HG03045 (cell line): ENCODE measurements at regions not wholly inside any gene's neighbourhood (a gene's known extent, or its start where the extent isn't known, plus 50 kb on each side); places are given as distances from the start of the nearest gene placed in this dataset.
"Not testable (repeated sequence)": the region's sequence is repeated elsewhere in the genome, so short reads cannot be mapped to it uniquely, and the experiment has no call there.

ENCODE experiments used
- ATAC-seq: cut with Tn5 transposase; IDR thresholded peaks from one replicate; pipeline ENCODE4 v1.9.1; 2021; ENCODE audit warnings: mild to moderate bottlenecking, moderate library complexity; ENCODE audit not compliant: unreplicated experiment

DNA sequence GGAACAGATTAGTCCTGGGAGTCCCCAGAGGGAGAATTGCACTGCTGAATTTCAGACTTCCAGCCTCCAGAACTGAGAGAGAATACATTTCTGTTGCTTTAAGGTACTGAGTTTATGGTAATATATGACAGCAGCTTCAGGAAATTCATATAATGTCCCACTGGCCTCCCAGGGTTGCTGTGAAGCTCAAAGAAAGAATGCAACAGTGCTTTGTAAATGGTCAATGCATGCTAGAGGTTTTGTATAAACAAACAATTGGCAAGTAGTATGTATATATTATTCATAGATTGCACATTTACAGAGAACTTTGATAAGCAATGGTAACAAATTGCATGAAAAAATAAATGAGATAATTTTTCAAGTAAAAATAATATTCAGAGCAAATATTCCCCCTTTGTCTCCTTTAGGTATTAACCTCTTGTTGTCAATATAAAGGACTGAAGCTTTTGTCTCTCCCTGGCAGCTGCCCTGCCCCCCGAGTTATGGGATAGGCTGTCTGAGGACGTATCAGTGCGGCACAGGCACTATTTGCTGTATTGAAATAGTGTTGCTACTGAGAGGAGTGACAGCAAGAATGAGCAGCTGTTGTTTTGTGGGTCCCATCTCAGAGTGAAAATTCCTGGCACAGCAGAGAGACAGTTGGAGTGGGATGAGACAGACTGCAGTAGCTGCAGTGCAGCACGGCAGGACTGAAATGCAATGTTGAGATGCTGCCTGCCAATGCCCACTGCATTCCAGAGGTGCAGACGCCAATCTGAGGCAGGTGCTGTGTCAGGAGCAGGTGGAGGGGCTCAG is 194.2 kb upstream of the GLRA1 start:
- ATAC-seq: no peak

DNA sequence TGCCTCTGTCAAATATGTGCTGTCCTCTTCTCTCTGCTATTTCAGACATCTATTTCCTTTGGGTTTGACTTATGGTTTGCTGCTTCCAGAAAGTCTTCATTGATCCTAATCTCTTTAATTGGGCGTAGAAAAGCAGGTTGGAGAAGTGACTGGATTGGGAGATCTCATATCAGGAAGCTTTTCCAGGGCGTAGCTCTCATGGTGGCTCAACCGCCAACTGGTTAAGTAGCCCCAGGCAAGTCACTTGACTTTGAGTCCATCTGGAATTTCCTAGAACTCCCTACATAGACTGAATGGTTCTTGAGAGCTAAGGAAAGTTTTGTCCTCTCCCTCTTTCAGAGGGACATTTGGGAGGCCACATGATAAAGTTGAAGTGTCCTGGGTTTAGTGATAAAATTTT is 192.3 kb upstream of the GLRA1 start:
- ATAC-seq: no peak

DNA sequence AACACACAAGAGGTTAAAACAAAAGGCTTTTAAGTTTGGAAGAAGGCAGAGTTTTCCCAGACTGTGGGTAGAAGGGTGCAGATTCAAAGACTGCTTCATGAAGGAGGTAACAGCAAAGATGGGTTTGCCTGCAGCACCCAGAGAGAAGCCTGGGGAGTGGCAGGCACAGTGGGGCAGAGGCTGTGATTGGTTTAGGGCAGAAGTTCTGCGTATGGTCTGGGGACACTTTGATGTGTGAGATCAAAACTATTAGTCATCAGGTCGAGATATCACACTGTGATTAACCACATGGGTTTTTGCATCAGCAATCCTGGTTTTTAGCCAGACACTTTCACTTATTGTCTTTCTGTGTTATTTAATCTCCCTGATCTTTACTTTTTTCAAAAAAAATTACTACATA is 188.8 kb upstream of the GLRA1 start:
- no peak for ATAC-seq

DNA sequence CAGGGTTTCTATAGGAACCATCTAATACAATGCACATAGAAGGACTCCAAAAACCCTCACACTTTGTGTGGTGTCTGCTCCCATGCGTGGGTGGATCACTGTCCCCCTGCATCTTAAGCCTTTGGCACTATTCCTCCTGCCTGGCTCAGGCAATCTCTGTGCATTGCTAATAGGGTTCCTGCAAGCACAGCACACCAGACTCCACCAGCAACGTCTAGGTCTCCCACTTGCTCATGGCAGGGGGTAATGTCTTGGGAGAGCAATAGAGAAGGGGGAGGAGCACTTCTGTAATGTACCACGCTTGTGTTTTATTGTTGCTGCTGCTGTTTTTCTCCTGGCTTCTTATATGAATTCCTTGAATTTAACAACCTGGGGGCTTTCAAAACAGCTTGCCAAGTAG is 182.6 kb upstream of the GLRA1 start:
- no peak for ATAC-seq

DNA sequence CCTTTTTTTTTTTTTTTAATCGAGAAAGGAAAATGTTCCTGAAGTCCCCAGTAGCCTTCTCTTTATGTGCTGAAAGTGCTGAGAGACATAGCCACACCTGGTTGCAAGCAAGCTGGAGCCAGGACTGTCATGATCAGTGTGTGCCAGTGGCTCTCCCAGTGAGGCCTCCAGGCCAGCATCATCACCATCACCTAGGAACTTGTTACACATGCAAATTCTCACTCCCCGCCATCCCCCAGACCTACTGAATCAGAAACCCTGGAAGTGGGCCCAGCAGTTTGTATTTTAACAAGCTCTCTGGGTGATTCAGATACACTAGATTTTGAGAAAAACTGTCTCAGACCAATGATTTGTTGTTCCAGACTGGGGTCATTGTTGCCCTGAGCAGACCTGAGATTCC is 181.9 kb upstream of the GLRA1 start:
- no peak for ATAC-seq

DNA sequence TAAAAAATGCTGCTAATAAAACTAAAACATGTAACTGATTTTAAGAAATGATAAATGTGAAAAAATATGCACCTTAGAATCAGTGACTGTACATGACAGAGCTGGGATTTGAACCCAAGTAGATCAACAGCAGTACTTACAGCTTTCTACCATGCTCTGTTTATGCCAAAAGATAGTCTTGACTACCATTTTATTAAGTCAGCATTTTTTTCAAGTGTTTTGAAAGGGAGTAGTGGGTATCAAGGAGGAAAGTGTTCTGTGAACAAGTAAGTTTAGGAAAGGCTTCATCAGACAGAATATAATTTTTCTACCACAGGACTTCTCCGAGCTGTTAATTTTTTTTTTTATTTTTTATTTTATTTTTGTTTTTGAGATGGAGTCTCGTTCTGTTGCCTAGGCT is 180.4 kb upstream of the GLRA1 start:
- ATAC-seq: no peak

DNA sequence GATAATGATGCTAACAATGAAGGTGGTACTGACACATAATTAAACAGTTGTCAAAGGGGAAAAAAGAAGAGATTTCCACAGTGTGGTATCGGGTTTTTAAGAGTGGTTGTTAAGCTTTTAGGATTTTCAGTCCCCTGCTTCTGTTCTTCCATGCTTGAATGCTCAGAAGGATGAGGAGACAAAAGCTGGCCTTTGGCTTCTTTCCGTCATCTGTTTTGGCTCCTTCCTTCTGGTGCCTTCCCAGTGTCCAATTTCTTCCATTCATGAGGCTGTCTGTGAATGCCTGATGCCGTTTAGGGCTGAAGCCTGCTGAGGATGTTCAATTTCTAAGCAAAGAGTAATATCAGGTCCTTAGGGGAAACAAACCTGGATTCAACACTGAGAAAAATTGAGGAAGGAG is 179.6 kb upstream of the GLRA1 start:
- ATAC-seq: no peak

DNA sequence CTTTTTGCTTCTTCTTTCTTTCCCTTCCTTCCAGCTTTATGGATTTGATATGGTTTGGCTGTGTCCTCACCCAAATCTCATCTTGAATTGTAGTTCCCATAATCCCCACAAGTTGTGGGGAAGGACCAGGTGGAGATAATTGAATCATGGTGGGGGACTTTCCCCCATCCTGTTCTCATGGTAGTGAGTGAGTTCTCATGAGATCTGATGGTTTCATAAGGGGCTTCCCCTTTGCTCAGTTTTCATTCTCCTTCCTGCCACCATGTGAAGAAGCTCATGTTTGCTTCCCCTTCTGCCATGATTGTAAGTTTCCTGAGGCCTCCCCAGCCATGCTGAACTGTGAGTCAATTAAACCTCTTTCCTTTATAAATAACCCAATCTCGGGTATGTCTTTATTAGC is 178.3 kb upstream of the GLRA1 start:
- not testable (repeated sequence) for ATAC-seq

DNA sequence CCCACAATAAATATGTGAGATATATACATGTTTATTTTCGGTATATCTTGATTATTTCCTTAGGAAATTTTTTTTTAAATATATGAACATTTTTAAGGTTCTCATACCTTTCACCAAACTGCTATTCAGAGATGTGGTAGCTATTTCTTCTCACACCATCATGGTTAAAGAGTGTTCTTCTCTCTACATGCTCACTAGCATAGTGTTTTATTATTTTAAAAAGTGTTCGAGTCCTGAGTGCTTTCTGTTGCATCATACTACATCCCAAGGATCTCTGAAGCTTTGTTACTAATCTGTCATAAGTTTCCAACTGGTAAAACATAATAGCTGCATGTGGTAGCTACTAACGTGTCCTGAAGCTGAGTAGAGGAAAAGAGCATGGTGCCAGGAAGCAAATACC is 177.4 kb upstream of the GLRA1 start:
- no peak for ATAC-seq

DNA sequence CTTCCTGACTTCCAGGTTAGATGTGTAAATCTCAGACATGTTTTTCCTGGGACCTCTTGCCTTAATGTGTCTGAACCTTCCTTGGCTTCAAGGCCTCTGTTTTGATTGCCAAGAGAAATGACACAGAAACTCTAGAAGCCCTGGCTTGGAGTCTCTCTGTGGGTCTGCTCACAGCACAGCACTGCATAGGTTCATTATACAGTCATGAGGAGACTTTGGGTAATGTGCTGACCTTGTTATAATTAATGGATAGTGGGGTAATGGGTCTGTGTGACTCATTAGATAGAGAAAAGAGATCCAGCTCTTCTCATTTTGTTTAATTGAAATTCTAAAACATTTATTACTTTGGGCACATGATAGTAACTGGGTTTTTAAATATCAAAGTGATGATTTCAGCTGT is 175.8 kb upstream of the GLRA1 start:
- ATAC-seq: no peak

DNA sequence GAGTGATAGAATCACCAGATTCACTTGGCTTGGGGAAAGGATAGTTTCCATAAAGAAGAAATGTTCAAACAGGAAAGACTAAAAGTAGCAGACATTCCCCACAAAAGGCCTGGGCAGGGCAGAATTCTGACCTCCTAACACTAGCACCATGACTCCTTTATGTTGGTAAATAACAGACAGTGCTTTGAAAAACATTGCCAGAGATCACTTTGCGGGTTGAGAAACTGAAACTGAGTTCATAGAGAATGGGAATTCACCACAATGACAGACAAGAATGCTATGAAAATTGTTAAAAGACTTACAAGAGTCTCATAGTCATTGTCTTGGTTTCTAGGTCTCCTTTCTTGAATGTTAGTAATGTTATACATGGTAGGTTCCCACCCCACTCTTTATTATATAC is 172.5 kb upstream of the GLRA1 start:
- no peak for ATAC-seq

DNA sequence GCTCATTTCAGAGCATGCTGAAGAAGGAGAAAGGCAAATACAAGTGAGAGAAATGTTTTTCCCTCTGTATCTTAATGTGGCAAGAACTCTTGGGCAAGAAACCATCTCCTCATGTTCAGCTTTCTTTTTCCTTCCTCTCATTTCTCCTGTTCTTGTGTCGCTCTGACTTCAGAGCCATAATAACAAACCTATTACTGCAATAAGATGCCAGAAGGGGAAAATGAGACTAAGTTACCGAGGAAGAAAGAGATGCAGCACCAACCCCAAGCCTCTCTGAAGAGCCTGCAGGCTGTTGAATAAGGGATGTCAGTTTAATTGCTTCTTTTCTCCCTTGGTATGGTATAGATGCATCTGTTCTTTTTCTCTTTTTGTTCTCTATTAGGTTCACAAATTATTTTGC is 170.1 kb upstream of the GLRA1 start:
- ATAC-seq: no peak

DNA sequence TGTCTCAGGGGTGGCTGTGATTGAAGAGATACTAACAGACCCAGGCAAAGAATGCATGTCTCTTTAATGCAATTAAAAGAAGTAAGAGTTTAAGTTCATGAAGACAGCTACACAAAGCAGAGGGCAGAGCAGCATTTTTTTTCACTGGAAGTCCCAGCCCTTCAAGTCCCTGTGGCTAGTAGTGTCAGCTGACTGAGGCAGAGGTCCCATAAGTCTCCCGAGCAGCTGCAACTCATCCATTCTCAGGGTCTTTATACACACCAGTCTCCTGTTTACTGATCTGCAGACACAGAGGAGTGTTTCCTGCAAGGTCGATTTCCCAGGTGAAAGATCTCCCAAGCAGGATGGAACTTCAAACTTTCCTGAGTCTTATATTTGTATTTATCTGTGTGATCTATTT is 169.4 kb upstream of the GLRA1 start:
- ATAC-seq: no peak

DNA sequence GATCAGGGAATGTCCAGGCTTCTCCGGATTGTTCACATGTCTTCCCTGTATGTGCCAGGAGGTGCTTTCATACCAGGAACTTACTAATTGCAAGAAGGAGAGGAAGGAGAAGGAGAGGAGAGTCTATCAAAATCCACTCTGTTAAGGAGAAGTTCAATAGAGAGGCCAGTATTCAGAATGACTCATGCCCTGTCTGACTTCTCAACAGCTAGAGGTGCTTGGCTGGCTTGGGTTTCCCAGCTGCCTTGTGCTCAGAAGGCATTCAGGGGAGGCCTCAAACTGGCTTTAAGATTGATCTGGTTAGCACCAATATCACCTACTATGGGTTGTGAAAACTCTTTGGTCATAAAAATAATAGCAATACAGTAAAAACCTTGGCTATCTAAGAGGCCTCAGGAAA is 167.9 kb upstream of the GLRA1 start:
- no peak for ATAC-seq

DNA sequence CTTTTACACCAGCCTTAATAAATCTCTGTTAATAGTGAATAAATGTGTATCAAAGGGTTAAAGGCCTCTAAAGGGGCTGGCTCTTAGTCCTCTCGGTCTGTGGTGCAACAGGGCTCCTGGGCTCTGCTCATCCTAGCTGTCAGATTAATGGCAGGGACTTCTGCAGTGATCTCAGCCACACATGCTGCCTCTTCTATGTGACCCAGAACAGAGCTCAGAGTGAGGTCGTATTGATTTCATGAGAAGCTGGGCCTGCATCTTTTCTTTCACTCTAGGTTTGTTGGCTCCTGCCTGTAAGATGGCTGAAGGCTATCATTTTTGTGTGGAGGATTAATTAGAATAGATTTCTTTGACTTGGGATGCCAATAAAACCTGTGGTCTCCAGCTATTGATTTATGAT is 165.0 kb upstream of the GLRA1 start:
- ATAC-seq: no peak

DNA sequence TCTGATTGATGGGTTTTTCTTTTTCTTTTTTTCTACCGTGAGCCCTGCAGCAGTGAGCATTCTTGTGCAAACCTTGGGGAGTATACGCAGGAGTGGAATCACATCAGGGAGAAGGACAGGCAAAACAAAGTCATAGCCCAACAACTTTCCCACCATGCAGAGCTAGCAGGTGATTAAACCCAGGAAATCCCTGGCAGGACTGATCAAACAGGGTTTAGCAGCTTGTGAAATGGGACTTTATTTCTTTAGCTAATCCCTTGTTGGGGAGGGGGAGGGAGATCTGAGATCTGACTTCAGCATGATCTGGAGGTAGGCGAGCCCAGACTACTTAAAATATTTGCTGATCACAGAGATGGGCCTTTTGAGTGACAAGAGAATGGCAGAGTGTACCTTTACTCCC is 162.0 kb upstream of the GLRA1 start:
- no peak for ATAC-seq

DNA sequence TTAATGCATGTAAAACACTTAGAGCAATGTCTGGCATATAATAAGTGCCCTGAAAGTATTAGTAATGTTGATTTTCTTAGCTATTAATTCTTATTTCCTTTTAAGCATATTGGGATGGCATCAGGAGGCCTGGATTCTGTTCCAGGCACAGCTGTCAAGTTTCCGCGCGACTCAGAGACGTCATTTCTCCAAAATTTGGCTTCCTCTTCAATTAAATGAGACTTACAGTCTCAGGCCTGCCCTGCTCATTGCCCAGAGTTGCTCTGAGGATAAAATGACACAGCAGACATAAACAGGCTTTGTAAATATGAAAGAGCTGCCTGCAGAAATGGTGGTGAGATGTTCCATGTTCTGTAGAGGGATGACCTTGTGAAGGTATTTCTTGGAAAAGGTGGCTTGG is 159.8 kb upstream of the GLRA1 start:
- no peak for ATAC-seq

DNA sequence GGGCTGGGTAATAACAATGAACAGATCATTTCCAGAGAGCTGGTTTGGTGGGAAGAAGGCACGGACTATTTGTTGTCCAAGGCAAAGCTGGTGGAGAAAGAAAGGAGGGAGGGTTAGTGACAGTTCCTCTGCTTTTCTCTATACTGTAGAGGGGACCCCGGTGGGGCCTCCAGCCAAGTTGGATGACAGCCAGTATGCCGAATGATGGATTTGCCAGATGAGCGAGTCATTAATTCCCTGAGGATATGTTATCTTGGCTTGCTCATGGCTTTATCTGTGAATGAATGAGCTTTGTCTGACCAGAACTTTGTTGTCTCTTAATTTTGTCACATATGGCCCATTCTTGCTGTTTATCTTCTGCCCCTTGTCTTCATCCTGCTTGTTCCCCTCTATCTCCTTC is 158.6 kb upstream of the GLRA1 start:
- ATAC-seq: no peak

DNA sequence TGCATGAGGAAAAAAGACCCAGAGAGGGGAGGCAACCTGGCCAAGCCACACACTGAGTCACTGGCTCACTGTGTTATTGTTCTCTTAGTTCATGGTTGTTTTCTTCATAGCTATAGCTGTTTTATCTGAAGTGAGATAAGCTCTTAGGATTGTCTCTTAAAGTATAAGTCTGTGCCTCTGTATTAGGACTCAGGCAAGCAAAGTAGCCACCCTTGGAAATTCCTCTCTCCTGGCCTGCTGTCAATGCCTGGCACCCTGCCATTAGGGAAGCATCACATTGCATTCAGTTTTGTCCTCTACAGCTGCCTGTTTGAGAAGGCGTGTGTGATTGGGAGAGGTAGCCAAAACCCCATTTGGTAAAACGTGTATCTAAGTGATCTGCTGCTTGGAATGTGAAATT is 147.4 kb upstream of the GLRA1 start:
- ATAC-seq: no peak

DNA sequence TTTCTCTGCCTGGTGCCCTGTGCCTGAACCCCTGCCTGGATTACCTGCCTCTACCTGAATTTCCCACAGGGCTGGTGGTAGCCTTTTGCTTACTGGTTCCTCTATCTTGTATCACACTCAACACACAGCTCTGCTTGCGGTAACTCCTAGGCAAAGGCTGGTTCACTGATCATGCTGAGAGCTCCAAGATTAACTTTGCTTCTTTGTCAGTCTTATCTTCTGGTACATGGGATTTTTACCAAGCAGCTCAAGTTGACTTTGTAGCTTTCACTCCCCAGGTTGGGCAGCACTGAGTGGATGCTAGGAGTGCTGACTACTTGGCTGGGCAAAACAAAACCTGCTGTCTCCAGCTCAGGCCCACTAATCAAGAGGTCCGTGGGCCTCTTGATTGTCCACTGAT is 145.9 kb upstream of the GLRA1 start:
- ATAC-seq: no peak

DNA sequence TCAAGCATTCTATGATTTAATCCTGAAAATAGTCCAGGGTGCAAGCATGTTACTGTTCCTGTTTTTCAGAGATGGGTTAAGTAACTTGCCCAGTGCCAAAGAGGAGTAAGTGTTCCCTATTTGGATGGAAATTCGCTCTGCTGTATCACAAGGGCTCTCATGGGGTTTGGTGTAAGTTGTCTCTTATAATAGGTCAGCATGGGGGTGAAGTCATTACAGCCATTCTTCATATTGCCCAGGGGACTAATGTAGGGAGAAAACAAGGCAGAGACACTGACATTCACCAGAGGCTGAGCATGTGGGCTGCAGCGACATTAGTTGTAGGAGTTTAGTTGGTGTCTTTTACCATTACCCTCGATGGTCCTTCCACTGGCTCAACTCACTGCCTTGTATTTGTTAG is 142.1 kb upstream of the GLRA1 start:
- no peak for ATAC-seq

DNA sequence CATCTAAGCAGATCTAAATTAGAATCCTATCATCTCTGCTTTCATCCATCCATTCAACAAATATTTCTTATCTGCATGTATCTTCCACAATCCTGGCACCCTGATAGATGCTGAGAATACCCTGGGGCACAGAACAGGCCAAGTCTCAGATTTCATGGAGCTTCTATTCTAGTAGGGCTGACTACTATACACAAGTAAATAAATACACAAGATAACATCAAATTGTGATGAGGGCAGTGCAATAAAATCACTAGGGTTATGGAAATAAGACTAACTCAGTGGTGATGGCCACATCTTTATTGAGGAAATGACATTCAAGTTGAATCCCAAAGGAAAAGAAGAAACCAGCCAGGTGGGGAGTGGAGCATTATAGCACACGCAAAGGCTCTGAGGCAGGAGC is 138.4 kb upstream of the GLRA1 start:
- ATAC-seq: no peak

DNA sequence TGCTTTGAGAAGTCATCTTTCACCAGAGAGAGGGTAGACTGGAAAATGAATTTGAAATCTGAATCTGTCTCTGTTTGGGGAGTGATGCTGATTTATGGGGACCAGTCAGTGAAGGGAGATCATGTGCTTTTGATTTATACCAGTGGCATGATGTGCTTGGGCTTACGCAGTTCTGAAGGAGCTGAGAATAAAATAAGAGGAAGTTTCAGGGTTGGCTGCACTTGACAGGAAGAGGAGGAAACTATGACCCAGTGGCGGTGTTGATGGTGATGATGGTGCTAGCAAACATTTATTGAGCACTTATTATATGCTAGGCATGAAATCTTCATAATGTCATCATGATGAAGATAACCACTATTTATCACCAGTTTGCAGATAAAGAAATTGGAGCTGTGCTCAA is 136.4 kb upstream of the GLRA1 start:
- no peak for ATAC-seq
